ENCODE measurements at regions not wholly inside any gene's neighbourhood (a gene's known extent, or its start where the extent isn't known, plus 50 kb on each side); places are given as distances from the start of the nearest gene placed in this dataset.

DNA sequence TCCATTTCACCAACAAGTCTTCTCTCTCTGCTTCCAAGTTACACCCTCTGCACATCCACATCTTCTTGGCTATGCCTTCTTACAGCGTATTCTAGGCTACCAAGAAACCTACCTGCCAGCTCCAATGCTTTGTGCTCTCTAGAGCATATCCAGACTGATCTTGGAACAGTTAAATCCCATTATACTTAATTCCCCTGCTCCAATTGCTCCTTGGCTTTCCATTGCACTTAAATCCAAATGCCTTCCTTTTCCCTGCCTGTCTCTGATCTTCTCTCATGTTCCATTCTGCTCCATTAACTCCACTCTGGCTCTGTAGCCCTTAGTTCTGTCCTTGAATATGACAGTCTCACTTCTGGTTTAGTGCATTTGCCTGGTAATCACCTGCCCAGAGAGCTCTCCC, 322.4 kb downstream of the LRRC70 start:
- TF ChIP-seq POLR2A (IDR thresholded peaks at IDR 0.05), result no peak
- no peak for TF ChIP-seq CTCF (IDR thresholded peaks at IDR 0.05 in 4 of 5, conservative IDR thresholded peaks at IDR 0.05 in 1 of 5)
